ENCODE measurements at regions not wholly inside any gene's neighbourhood (a gene's known extent, or its start where the extent isn't known, plus 50 kb on each side); places are given as distances from the start of the nearest gene placed in this dataset.

- TF ChIP-seq EZH2phosphoT487 (IDR thresholded peaks at IDR 0.05; ENCODE audit: insufficient read depth, low read depth) (no peak), EZH2 (IDR thresholded peaks at IDR 0.05; ENCODE audit: insufficient read depth, poor library complexity, severe bottlenecking) (no peak)
These were observed 565.4 kb downstream of the IRS1 start for GRCh38 chr2:226234187-226234586.

All from GM23248 (cell line).